CD4-positive, alpha-beta T cell treated with Interleukin-4 for 1 hour (primary cell): ENCODE measurements at regions not wholly inside any gene's neighbourhood (a gene's known extent, or its start where the extent isn't known, plus 50 kb on each side); places are given as distances from the start of the nearest gene placed in this dataset.

ENCODE experiments used
- DNase-seq, 2 donors: peaks; one replicate each; pipeline ENCODE4 v3.0.0-alpha.2; 2020 to 2022

DNA sequence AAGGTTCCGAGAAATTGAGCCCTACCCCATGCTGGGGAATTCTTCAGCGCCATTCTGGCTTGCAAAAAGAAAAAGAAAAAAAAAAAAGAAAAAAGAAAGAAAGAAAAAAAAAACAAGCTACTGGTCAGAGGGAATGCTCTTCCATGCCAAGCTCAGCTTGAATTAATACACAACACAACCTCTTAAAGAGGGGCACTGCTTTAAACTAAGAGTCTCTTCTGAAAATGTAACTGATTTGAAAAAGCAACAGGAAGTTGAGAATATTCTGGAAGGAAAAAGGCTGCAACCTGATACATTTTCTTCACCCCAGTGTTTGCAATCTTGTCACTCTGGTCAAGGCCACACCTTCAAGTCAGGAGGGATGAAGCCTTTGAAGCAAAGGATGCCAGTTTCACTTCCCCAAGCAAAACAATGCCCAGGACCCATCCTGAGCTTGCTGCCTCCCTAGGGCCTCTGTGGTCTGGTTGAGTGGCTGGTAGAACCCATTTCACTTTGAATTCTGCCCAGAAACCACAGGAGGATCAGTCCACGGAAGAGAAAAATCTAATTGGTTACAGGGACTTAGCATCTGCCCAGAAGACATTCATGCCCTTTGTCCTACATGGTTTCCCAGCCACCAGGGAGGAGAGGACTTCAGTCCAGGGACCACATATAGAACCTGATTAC lies 389.7 kb downstream of the SOX9 start:
- DNase-seq = no peak

DNA sequence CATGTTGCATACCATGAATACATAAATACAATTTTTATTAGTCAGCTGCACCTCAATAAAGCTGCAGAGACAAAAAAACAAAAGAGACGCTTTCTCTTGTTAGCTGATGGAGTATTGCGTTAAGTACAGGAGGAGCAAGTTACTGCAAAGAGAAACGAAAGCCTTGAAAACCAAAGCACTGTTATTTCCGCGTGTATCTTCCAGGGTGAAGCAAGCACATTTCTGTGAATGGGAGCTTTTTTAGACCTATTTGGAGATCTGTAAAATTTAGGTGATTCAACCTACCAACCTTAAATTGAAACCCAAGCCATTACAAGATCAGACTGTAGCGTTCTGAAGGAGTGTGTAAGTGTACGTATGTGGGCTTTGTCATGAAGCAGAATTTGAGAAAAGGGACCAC lies 390.4 kb downstream of the SOX9 start:
- DNase-seq = no peak

DNA sequence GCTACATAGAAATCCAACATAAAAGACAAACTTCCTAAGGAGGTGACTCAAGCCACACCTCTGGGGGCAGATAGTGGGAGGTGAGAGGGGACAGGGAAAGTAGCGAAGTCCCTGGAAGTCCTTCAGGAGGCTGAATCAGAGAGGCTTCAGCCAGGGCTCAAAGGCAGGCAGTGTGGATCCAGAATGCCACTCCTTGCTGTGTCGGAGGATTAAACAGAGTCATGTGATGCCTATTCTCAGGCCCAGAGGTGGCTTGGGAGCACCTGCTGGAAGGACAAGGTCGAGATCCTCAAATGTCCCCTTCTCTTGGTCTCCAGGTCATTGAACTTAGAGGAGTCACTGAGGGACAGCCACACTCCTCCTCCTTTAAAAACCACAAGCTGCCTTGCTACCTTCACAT lies 391.1 kb downstream of the SOX9 start:
- no peak for DNase-seq

DNA sequence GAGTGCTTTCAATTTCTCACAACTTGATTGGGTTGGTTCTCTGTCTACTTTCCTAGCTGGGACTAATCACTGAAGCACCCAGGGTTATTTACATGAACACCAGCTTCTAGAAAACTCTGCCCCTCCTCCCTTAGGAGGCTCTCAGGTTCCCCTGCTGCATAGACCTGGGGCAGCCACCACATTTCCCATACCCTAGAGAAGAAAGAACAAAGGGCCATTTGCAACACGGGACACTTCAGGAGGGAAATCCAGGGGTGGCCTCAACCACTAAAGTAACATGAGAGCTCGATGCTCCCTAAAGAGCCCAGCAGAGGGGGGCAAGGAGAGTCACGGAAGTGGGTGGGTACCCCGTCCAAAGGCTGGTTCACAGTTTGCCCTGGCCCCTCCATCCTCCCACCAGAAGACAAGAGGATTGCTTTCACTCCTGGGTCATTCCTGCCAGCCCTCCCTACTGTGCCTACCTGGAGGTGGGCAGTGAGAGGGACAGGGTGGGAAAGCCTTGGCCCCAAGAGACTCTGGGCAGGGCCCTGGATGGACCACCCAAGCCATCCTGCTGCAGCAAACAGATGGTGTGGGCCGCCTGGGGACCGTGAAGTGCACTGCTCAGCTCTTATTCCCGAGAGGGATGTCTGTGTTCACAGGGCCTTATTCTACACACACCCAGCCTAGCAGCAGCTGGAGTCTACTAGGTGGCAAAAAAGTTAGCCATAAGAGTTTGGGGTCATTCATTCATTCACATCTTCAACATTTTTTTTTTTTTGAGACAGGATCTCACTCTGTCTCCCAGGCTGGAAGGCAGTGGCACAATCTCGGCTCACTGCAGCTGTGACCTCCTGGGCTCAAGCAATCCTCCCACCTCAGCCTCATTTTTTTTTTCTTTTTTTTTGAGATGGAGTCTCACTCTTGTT lies 392.1 kb downstream of the SOX9 start:
- no peak for DNase-seq

DNA sequence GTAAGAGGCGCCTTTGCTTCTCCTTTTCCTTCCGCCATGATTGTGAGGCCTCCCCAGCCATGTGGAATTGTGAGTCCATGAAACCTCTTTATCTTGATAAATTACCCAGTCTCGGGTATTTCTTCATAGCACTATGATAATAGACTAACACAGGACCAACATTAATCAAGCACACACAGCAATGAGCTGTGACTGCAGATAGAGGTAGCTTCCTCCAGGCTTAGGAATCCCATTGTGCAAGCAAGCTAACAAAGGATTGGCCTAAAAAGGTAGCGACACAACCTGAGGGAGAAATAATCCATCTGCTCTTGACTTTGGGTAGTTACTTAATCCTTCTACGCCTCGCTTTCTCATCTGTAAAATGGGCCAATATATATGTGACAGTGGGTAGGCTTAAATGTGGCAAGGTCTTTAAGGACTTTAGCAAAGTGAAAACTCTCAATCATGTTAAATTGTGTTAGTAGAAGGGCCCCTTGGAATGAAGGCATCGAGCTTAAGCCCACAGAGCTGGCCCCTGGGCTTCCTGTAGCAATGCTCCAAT lies 393.6 kb downstream of the SOX9 start:
- no peak for DNase-seq

DNA sequence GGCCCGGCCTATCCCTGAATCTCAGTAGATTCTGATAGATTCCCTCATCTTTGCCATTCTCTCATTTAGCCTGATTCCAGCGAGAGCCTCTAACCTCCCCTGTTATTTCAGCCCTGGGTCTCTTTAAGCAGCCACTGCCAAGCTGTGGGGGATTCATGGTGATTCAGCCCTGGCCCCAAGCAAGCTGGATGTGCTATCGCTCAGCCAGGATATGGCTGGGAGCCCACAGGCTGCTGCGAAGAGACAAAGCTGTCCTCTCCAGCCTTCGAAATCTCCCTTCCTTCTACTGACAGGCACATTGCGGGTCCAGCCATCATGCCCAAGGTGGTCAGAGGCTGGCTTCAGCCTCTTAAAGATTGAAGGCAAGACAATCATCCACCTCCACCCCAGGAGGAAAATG lies 394.1 kb downstream of the SOX9 start:
- no peak for DNase-seq

DNA sequence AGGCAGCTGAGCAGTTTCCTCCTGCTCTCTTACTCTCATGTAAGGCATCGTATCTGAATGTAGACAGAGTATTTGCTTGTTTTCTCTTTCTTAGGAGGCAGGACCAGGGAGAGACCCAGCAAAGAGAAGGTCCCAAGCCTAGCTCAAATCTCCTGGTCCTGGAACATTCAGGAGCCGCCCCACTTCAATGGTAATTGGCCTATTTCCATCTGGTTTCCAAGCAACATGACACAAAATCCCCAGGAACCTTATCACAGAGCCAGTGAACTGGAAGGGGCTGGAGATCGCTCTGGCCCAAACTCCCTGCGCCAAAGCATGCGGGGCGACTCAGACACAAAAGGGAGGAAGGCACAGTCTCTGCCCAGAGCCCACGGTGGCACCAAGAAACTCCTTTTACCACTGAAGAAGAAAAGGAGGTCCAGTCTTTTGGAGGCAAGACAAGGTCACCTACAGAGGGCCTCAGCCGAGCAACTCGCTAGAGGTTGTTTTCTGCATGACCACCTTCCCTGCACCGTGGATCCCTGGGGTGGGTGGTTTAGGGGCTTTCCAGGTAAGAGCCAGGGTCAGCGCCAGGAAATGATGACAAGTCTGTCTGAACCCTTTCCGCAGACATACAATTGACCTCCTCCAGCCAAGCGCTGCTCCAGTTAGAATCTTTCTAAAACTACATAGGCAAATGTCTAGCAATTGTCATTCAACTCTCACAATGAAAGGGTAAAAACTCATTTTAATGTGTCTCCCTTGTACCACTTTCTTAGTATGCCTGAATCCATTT lies 394.7 kb downstream of the SOX9 start:
- DNase-seq = no peak

DNA sequence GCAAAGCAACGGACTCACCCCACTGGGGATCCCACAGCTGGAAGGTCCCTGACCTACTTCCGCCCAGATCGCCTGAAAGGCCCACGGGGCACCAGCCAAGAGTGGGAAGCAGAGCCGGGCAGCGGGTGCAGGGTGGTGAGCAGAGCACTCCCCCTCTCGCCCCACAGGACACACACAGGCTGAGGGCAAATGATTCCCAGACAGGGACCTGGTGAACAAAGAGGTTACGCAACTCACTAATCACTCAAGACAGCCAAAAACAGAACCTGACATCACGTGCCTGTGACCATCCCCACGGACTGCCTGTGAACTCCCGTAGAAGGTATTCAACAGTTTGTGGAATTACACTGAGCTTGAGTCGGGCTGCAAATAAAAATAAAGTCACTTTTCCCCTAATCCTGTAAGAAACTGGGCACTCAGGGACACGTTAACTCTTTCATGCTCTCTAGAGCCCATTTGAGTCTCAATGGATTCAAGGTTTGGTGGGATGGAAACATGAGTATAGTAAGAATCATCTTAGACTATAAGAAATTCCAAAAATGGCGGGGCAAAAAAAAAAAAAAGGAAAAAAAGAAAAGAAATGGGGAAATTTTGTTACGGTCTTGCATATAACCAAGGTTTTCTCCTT lies 396.1 kb downstream of the SOX9 start:
- DNase-seq = no peak

DNA sequence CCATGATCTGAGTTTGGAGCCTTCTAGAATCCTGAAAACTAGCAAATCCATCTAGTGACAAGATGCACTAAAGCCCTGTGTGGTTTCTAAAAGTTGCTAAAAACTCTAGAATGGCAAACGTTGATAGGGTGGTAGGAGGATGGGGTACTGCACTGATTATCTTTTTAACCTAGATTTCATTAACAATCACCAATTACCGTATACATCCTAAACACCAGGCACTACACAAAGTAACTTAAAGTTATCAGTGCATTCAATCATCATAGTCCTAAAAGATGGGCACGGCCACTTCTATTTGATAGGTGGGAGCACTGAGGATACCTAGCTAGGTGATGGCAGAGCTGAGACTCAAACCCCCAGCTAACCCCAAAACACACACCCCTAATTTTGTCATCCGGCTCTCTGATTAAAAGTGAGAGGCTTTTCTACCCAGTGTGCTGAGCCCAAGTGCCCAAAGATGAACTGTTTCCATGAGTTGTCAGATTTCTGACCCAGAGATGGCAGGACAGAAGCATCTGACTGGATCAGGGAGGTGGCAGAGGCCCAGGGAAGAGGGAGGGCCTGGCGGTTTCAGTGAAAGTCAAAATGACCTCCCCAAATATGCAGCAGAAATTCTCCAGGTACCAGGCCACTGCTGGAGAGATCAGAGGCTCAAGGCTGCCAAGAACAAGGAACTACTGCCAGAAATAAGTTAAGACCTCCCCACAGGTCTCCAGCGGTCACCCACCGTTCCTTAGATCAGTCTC lies 396.8 kb downstream of the SOX9 start:
- DNase-seq = no peak

DNA sequence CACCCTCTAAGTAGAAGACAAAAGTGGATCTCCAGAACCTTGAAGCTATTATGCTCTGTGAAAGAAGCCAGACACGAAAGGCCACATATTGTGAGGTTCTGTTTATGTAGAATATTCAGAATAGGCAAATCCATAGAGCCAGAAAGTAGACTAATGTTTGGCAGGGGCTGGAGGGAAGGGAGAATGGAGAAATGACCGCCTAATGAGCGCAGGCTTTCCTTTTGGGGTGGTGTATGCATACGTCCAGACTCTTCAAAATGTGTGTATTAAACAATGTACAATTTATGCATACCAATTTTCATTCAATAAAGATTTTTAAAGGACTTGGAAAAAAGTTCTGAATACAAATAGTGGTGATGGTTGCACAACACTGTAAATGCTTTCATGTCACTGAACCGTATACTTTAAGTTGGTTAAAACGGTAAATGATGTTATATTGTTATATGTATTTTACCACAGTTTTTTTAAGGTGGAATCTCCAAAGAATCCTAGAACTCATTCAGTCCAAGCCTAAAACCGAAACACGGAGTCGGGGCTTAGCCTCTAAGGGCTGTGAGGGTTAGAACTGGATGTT lies 397.4 kb downstream of the SOX9 start:
- DNase-seq = no peak

DNA sequence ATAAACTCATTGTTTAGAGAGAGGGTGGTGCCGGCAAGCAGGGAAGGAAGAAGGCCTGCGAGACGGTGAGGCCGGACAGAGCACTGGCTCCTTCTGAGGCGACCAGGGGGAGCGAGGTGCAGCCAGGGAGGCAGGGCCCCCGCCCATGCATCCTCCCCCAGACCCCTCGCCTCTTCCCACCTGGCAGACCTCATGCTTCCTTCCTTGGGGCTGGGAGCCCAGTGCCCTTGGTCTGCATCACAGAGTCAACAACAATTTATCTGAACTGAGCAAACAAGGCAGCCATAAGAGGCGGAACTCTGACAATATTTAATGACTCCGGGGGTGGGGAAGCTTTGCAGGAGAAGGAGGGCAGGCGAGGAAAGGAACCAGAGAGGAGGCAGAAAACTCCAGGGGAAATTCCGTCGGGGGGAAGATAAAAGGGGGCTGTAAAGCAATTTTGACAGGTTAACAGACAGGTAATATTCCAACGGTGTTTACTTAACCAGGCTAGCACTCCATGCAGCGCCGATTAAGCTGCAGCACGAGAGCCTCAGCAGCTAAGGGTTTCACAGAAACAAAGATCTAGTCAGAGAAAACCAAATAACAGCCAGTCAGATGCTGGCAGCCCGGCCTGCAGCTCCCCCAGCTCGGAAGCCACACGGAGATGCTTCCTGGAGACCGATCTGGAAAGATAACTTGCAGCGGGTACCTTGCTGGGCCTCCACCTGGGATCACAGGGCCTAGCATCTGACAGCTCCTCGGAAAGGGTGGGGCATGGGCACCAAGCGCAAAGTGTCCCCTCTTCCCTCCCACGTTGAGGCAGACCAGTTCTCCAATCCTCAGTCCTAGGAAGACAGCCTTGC lies 398.2 kb downstream of the SOX9 start:
- DNase-seq = no peak

DNA sequence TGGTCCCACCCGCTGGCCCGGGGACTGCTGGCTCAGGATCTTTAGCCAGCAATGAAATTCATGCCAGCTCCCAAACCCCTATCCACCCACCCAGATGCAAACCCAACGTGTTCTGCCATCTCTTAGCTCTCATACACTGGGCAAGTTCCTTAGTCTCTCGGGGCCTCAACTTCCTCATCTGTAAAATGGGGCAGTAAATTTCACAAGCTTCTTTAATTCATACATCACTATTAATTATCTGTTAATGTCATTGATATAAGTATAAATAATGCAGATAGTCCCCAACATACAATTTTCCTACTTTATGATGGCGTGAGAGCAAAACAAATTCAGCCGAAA lies 398.7 kb downstream of the SOX9 start:
- DNase-seq = no peak

DNA sequence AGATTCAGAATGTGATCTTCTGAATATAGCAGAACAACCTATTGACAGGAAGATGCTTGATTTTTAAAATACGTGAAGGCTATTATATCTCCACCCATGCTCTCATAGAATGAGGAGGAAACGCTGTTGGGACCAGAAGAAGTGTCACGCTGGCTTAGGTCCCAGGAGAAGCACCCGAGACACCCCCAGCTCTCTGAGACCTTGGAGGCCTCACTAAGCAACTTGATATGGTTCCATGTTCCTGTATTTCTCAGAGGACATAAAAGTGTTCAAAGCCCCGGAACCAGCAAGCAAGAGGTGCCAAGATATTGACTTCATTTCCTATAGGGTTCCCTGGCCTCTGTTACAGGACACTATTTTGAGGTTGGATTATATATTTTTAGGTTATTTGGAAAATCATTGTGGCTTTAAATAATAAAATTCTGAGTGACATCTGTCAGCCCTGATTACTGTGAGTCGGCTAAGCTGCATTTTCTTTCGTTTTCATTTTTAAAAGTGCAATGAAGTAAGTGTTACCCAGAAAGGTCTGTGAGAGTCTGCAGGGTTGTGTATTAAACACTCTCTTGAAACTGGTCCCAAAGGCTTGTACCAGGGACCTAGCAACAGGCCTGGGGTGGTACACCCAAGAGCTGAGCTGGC lies 400.0 kb downstream of the SOX9 start:
- DNase-seq = no peak

DNA sequence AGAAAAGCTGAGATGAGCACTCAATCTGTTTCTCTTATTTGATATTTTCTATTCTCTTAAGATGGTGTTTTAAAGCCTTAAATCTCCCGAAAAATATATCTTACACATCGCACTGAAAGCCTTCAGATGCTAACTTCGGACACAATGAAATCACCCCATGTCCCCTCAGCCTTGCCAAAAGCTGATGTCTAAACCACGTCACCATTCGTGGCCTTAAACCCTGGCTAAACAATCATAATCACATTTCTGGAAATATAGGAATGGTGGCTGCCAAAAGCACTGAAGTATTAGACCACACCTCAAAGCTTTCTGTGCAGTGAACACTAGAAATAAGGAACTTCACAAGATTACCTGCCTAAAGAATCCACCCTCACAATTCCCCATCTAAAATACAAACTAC lies 402.7 kb downstream of the SOX9 start:
- DNase-seq = no peak

DNA sequence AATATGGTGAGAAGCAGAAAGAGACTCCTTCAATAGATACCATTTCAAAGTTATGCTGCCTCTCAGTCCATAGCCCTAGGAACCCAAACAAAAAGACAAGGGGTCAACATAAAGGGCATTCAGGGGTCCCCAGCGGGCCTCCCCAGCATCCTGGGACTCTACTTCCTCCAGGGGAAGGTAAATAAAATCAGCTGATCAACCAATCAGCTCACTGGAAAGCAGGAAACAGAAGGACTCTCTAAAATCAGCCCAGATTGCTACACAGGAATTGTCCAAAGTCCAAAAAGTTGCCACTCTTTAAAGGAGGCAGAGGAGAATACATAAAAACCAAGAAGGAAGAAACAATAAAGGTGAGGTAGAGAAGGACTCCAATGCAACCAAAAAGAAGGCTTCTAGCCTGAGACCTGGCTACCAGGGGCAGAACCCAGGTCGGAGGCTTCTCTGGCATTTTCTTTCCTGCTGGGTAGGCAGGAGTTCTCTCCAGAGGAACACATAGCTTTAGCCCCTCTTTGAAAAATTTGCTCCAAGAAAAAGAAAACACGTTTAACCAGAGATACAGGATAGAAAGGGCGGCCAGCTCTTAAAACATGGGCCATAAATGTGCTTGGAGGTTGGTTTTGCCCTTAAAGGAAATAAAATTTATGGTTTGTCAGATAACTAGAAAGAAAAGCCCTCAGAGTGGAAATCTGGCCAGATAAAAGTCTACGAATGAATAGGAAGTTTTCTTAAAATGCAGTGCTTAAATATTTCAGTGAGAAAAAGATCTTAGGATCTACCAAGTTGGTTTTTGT lies 404.6 kb downstream of the SOX9 start:
- no peak for DNase-seq

DNA sequence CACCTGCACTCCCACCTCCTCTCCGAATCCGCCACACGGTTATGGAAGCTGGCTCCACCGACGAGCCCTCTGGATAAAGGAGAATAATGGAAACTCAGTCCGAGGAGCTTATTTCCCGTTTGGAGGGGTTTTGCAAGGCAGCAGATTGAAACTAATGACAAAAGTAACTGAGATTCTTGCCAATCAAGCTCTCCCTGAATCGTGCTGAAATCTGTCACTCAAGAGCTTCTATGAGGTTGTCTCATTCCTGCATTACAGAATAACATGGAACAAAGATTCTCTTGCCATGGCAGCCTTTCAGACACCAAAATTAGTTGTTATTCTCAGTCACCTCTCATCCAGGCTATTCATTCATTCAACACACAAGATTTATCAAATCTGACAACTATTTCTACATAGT lies 405.9 kb downstream of the SOX9 start:
- no peak for DNase-seq

DNA sequence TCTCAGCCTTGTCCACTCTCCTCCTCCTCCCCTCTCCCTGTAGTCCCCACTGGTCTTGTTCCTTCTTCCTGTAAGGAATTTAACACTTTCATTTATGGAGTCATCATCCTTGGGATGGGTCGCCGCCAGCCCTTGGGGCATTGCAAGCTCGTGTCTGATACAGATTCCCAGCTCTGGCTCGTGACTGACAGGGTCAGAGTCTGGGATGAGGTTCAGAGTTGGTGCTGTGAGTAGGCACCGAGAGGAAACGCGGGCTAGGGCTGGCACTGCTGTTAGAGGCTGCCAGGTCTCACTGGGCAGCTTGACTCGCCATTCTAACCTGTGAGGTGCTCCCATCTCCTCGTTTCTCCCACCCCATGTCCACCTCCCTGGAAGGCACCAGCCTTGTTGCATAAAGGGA lies 407.0 kb downstream of the SOX9 start:
- DNase-seq = no peak

DNA sequence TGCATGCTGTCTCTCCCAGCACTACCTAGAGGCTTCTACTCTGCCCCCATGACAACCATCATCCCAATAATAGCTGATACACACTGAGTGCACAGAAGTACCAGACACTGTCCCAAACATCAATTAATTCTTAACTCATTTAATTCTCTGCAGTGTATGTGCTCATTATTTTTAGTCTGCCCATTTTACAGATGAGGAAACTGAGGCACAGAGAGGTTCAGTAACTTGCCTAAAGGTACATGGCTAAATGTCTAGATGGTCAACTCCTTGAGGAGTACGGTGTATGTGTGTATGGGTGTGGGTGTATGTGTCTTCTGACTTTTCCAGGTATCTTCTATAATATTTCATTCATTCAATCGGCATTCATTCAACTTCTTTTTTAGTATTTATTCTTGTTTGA lies 407.9 kb downstream of the SOX9 start:
- no peak for DNase-seq

DNA sequence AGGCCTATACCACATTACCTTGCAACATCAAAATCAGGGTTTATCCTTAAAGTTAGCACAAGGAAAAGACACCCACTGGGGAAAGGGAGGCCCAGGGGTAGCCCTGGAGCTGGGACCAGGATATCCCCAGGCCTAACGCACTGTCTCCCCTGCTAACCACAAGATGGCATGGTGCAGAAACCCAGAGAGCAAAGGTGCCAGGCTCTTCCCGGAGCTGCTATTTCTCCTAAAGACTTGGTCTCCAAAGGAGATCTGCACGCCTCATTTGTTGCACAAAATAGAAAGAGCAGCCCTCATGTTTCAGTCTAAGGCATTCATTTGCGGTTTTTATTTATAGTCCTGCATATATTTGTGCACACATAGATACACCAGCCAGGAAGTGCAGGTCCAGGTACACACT lies 408.6 kb downstream of the SOX9 start:
- no peak for DNase-seq

DNA sequence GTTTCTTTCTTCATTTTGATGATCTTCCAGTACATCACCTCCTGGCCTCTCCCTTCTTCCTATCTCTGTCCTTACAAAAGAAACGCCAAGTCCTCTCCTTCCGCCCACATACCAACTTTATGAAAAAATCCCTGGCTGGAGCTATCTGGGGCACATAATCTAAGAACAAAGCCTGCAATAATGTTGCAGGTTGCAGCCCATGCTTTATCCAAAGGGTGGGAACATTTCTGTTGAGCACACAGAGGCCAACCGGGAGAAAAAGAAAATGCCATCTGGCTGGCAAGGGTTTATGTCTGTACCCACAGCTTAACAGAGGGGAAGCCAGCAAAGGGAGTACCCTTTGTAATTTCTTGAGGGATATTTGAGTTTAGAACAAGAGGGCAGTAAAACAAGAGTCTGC lies 409.6 kb downstream of the SOX9 start:
- DNase-seq = no peak
